BLaER1 (cell line): ENCODE measurements at regions not wholly inside any gene's neighbourhood (a gene's known extent, or its start where the extent isn't known, plus 50 kb on each side); places are given as distances from the start of the nearest gene placed in this dataset.
"Not testable (repeated sequence)": the region's sequence is repeated elsewhere in the genome, so short reads cannot be mapped to it uniquely, and the experiment has no call there.

Source experiments
- H3K27ac ChIP-seq: shearing (Covaris generic); formaldehyde crosslinking; 2 replicates; pipeline ENCODE4 v1.8.1; 2022
- H3K27me3 ChIP-seq: shearing (Covaris generic); formaldehyde crosslinking; 2 replicates; pipeline ENCODE4 v1.8.1; 2022
- H3K36me3 ChIP-seq: shearing (Covaris generic); formaldehyde crosslinking; 2 replicates; pipeline ENCODE4 v1.8.1; 2022
- H3K4me1 ChIP-seq: shearing (Covaris generic); formaldehyde crosslinking; 2 replicates; pipeline ENCODE4 v1.8.1; 2022
- H3K4me2 ChIP-seq: shearing (Covaris generic); formaldehyde crosslinking; 2 replicates; pipeline ENCODE4 v1.8.1; 2022
- H3K4me3 ChIP-seq: shearing (Covaris generic); formaldehyde crosslinking; 2 replicates; pipeline ENCODE4 v1.8.1; 2022
- H3K9ac ChIP-seq: shearing (Covaris generic); formaldehyde crosslinking; 2 replicates; pipeline ENCODE4 v1.8.1; 2022
- H3K9me3 ChIP-seq: shearing (Covaris generic); formaldehyde crosslinking; 2 replicates; pipeline ENCODE4 v1.8.1; 2022
- H4K20me1 ChIP-seq: shearing (Covaris generic); formaldehyde crosslinking; 2 replicates; pipeline ENCODE4 v1.8.1; 2022
- Cebpa-rat ChIP-seq: shearing (Covaris generic); IDR thresholded peaks from 2 replicates; pipeline ENCODE4 v1.8.1; 2022

DNA sequence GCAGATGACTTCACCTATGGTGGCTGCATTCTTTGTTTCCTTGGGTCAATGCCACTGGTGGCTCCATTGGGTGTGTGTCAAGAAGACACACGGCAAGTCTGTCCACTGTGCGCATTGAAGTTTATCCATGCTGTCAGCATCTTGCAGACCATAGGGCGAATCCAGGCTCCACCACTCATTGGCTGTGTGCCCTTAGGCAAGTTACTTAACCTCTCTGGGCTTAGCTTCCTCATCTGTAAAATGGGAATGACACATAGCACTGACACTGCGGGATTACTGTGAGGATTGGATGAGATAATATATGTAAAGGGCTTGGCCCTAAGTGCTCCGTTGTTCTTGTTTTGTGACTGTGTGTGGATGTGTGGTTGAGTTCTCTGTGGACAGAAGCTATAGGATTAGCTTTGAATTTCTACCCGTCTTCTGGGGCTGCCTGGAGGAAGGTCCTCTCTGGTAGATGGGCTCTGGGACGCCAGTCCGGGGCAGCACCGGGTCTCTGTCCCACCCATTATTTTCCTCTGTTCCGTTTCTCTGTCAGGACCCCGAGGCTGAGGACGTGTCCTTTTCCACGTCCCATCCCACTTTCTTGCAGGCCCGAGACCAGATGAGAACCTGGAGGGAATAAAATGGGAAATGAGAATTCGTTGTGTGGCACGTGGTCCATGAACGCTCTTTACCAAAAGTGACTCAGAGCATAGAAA lies 178.4 kb downstream of the IRF8 start:
- H3K36me3 ChIP-seq = no peaks in the 10 kb centered on the region
- H3K4me3 ChIP-seq = no peak overlapping the region
- H3K27me3 ChIP-seq = 0 out of 2 replicates have a peak, but pooled peaks cover 3% of the 10 kb centered on the region
- TF ChIP-seq Cebpa-rat = no peak
- H3K9me3 ChIP-seq = no peaks in the 10 kb centered on the region
- no peak overlapping the region for H3K27ac ChIP-seq
- H4K20me1 ChIP-seq = no peaks in the 10 kb centered on the region
- H3K4me2 ChIP-seq = no peak overlapping the region
- no peaks in the 10 kb centered on the region for H3K4me1 ChIP-seq
- no peak overlapping the region for H3K9ac ChIP-seq

DNA sequence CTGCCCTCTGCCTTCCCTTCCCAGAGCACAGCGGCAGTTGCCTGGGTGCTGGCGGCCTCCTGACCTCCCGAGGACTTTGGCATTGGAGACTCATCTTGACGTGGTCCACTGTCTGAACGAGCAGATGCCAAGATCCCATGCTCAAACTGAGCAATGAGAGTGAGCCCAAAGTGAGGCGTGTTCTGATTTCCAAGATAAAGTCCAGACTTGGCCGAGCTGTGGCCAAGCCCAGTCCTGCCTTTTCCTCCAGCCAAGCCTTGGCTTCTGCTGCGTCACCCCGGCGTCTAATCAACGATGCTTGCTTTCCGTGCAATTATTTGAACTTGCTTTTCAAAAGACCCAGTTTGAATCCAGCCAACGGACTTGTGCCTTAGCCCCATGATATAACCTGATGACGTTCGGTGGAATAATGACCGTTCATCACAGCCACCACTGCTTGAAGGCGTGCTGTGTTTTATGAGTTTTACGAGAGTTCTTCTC lies 179.2 kb downstream of the IRF8 start:
- Histone ChIP-seq H4K20me1 (no peaks in the 10 kb centered on the region), H3K9me3 (no peaks in the 10 kb centered on the region), H3K4me3 (no peak overlapping the region), H3K4me2 (no peak overlapping the region), H3K27ac (no peak overlapping the region), H3K27me3 (0 out of 2 replicates have a peak, but pooled peaks cover 3% of the 10 kb centered on the region), H3K36me3 (no peaks in the 10 kb centered on the region), H3K9ac (no peak overlapping the region), H3K4me1 (no peaks in the 10 kb centered on the region)
- TF ChIP-seq Cebpa-rat = no peak

GRCh38 chr16:86078711-86079110 lies 179.7 kb downstream of the IRF8 start:
- not testable (repeated sequence) for H3K4me2 ChIP-seq, H3K9ac ChIP-seq, H3K4me3 ChIP-seq, H3K36me3 ChIP-seq, H3K27ac ChIP-seq, H4K20me1 ChIP-seq, H3K27me3 ChIP-seq, H3K9me3 ChIP-seq, H3K4me1 ChIP-seq

GRCh38 chr16:86079255-86079885 lies 180.4 kb downstream of the IRF8 start:
- H3K4me2 ChIP-seq = no peak overlapping the region
- H3K27ac ChIP-seq = no peak overlapping the region
- no peaks in the 10 kb centered on the region for H3K36me3 ChIP-seq
- H3K27me3 ChIP-seq = 0 out of 2 replicates have a peak, but pooled peaks cover 3% of the 10 kb centered on the region
- H3K9ac ChIP-seq = no peak overlapping the region
- H3K9me3 ChIP-seq = no peaks in the 10 kb centered on the region
- no peaks in the 10 kb centered on the region for H3K4me1 ChIP-seq
- H4K20me1 ChIP-seq = no peaks in the 10 kb centered on the region
- no peak for TF ChIP-seq Cebpa-rat
- H3K4me3 ChIP-seq = no peak overlapping the region

DNA sequence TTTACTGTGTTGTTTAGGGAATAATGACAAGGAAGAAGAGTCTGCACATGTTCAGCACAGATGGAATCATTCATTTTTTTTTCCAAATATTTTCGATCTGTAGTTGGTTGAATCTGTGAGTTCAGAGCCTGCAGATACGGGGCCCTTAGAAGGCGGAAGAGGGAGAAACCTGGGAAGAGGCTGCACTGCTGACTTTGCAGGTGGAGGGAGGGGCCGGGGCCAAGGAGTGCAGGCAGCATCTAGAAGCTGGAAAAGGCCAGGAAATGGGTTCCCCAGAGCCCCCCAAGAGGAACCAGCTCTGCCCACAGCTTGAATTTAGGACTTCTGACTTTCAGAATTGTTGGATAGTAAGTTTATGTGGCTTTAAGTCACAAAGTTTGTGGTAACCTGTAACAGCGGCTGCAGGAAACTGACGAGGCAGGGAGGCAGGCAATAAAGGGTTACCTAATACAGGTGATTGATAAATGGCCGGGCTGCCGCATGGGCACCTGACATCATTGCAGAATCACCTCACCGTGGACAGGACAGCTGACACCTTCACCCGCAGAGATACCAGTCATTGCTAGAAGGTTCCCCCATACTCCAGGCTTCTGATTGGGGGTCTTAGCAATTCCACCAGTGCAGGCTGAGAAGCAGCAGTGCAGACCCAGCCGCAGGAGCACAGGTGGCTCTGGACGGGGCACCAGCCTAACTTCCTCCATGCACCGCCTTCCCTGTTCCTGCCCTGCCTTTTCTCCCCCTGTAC lies 181.3 kb downstream of the IRF8 start:
- H3K27me3 ChIP-seq = 0 out of 2 replicates have a peak, but pooled peaks cover 3% of the 10 kb centered on the region
- no peak overlapping the region for H3K4me2 ChIP-seq
- H3K4me3 ChIP-seq = no peak overlapping the region
- H3K9ac ChIP-seq = no peak overlapping the region
- H3K4me1 ChIP-seq = no peaks in the 10 kb centered on the region
- no peaks in the 10 kb centered on the region for H4K20me1 ChIP-seq
- no peaks in the 10 kb centered on the region for H3K9me3 ChIP-seq
- TF ChIP-seq Cebpa-rat = no peak
- H3K36me3 ChIP-seq = no peaks in the 10 kb centered on the region
- no peak overlapping the region for H3K27ac ChIP-seq

DNA sequence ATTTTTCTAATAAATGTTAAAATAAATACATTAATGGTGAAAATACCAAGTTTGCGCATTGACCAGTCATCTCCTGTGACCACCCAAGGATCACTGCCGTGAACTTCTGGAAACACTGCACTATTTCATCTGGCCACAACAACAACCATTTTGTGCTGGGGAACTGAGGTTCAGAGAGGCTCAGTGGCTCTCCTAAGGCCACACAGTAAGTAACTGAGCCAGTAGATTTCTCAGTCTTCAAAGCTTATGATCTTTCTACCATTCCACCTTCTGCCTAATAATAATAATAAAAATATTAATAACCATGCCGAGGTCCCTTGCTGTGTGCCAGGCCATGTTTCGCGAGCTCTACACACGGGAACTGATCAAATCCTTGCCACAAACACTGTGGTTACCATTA lies 182.0 kb downstream of the IRF8 start:
- no peaks in the 10 kb centered on the region for H3K36me3 ChIP-seq
- H3K4me3 ChIP-seq = no peak overlapping the region
- H3K27ac ChIP-seq = no peak overlapping the region
- no peak overlapping the region for H3K9ac ChIP-seq
- H3K4me1 ChIP-seq = peaks cover 3% of the 10 kb centered on the region
- no peaks in the 10 kb centered on the region for H3K9me3 ChIP-seq
- no peak overlapping the region for H3K4me2 ChIP-seq
- no peak for TF ChIP-seq Cebpa-rat
- no peaks in the 10 kb centered on the region for H4K20me1 ChIP-seq
- 0 out of 2 replicates have a peak, but pooled peaks cover 3% of the 10 kb centered on the region for H3K27me3 ChIP-seq

GRCh38 chr16:86082418-86083030 lies 183.6 kb downstream of the IRF8 start:
- H3K4me2 ChIP-seq = no peak overlapping the region
- H4K20me1 ChIP-seq = no peaks in the 10 kb centered on the region
- 0 out of 2 replicates have a peak, but pooled peaks cover 3% of the 10 kb centered on the region for H3K27me3 ChIP-seq
- peaks cover 14% of the 10 kb centered on the region for H3K4me1 ChIP-seq
- H3K9me3 ChIP-seq = no peaks in the 10 kb centered on the region
- no peaks in the 10 kb centered on the region for H3K36me3 ChIP-seq
- H3K4me3 ChIP-seq = no peak overlapping the region
- no peak overlapping the region for H3K27ac ChIP-seq
- H3K9ac ChIP-seq = no peak overlapping the region
- TF ChIP-seq Cebpa-rat = no peak

DNA sequence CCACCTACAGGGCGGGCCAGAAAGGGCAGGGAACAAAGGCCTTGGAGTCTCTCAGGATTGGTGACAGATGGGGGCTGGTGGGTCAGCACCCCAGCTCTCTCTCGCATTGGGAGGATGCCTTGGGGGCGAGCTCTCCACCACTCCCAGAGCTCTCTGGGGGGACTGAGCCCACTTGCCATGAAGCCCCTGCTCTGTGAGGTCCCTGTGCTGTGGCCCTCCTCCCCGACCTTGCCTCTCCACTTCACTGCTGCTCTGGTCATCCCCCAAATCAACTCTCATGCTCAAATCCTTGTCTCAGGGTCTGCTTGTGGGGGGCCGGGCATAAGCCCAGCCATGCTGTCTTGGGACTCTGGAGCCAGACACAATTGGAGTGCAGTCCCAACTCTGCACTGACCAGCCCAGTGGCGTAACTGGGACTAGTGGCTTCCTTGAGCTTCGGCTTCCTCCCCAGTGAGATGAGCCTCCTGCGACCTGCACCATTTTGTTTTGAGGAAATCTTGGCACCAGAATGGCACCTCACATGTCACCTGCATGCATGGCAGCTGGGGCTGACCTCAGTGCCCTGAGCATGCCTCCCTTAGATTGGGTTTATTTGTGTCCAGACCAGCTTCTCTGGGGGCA lies 184.5 kb downstream of the IRF8 start:
- peaks cover 14% of the 10 kb centered on the region for H3K4me1 ChIP-seq
- TF ChIP-seq Cebpa-rat = no peak
- no peak overlapping the region for H3K9ac ChIP-seq
- no peaks in the 10 kb centered on the region for H3K36me3 ChIP-seq
- no peak overlapping the region for H3K4me2 ChIP-seq
- H3K27me3 ChIP-seq = 0 out of 2 replicates have a peak, but pooled peaks cover 3% of the 10 kb centered on the region
- H3K9me3 ChIP-seq = no peaks in the 10 kb centered on the region
- H4K20me1 ChIP-seq = no peaks in the 10 kb centered on the region
- H3K27ac ChIP-seq = no peak overlapping the region
- no peak overlapping the region for H3K4me3 ChIP-seq

DNA sequence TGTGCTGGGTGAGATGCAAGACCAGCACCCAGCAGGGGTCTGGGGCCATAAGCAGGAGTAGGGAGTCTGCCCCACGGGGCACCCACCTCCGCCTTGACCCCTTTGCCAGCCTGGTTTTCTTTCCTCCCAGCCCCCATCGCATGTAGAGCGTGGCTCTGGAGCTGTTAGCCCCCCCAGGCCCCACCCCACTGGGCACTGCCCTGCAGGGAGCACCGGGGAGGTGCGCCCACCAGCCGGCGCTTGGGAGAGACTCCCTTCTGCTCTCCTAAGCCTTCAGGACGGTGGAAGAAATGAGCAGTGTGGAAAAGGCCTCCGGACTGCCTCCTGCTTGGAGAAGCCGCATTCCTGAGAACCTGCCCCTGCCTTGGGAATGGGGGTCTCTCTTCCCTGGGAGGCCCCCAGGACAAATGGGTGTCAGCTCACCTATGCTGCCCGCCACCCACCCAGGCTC lies 186.2 kb downstream of the IRF8 start:
- 0 out of 2 replicates have a peak, but pooled peaks cover 3% of the 10 kb centered on the region for H3K27me3 ChIP-seq
- no peaks in the 10 kb centered on the region for H4K20me1 ChIP-seq
- H3K9me3 ChIP-seq = no peaks in the 10 kb centered on the region
- no peak overlapping the region for H3K4me3 ChIP-seq
- H3K4me2 ChIP-seq = no peak overlapping the region
- no peak for TF ChIP-seq Cebpa-rat
- peaks cover 21% of the 10 kb centered on the region for H3K4me1 ChIP-seq
- no peak overlapping the region for H3K9ac ChIP-seq
- no peak overlapping the region for H3K27ac ChIP-seq
- H3K36me3 ChIP-seq = no peaks in the 10 kb centered on the region
